ENCODE measurements at regions not wholly inside any gene's neighbourhood (a gene's known extent, or its start where the extent isn't known, plus 50 kb on each side); places are given as distances from the start of the nearest gene placed in this dataset.
"Not testable (repeated sequence)": the region's sequence is repeated elsewhere in the genome, so short reads cannot be mapped to it uniquely, and the experiment has no call there.

DNA sequence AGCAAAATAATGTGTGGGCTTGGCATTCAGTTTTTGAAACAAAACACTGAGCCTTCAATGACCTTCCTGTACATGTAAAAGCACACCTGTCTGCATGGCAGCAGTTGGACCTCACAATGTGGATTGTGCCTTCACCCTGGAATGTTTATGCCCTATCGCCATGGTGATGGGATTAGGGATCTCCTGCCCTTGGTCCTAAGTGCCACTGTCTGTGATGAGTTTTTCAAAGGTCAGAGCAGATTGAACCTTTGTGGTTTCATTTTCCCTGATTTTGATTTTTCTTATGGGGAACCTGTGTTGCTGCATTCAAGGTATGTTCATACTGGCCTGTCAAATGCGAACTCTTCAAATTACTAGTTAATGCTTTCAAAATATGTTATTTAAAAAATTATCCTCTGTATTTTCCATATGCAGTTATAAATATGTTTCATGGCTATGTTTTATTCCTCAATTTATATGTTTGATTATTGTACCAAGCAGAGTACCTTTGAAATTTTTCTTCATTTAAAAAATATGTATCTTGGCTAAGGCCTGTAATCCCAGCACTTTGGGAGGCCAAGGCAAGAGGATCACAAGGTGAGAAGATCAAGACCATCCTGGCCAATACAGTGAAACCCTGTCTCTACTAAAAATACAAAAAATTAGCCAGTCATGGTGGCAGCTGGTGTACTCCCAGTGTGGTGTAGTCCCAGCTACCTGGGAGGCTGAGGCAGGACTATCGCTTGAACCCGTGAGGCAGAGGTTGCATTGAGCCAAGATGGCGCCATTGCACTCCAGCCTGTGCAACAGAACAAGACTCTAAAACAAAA lies 969.7 kb downstream of the TUBA3C start:
- TF ChIP-seq, protein P1, sequence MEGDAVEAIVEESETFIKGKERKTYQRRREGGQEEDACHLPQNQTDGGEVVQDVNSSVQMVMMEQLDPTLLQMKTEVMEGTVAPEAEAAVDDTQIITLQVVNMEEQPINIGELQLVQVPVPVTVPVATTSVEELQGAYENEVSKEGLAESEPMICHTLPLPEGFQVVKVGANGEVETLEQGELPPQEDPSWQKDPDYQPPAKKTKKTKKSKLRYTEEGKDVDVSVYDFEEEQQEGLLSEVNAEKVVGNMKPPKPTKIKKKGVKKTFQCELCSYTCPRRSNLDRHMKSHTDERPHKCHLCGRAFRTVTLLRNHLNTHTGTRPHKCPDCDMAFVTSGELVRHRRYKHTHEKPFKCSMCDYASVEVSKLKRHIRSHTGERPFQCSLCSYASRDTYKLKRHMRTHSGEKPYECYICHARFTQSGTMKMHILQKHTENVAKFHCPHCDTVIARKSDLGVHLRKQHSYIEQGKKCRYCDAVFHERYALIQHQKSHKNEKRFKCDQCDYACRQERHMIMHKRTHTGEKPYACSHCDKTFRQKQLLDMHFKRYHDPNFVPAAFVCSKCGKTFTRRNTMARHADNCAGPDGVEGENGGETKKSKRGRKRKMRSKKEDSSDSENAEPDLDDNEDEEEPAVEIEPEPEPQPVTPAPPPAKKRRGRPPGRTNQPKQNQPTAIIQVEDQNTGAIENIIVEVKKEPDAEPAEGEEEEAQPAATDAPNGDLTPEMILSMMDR (IDR thresholded peaks at IDR 0.05) = not testable (repeated sequence)
- not testable (repeated sequence) for TF ChIP-seq POLR2A, EP300, POLR2AphosphoS5 (IDR thresholded peaks at IDR 0.05)
